ENCODE measurements at regions not wholly inside any gene's neighbourhood (a gene's known extent, or its start where the extent isn't known, plus 50 kb on each side); places are given as distances from the start of the nearest gene placed in this dataset.

DNA sequence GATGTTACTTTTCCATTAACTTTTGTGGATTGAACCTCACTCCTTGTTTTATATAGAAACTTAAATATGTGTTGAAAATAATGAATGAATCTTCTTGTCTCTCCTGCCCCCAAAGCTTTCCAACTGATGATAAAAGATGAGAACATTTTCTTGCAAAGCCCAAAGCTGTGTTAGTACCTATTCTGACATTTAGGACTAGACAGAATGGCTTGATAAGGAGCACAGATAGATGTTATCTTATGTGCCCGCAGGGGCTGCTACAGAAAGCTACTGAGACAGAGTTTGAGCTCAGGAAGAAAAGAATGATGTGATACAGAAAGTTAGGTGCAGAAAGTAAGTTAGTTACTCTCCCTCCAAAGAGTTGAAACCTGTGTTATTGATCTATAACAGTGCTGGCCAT lies 109.4 kb upstream of the ATP11B start:
- intact Hi-C loops (cut with micrococcal nuclease): loop anchor here (1.0 to 2.0 kb wide), 2 partner anchors 975 to 1357 kb away; no protein-coding TSS in a partner anchor
- Mint-ChIP-seq H3K4me1 (ENCODE audit: low read depth) (peaks cover 15% of the 10 kb centered on the region), H3K27me3 (peaks cover 65% of the 10 kb centered on the region), H3K9me3 (no peaks in the 10 kb centered on the region), H3K4me3 (no peak overlapping the region), H3K36me3 (ENCODE audit: low read depth) (no peaks in the 10 kb centered on the region), H3K27ac (no peak overlapping the region)

DNA sequence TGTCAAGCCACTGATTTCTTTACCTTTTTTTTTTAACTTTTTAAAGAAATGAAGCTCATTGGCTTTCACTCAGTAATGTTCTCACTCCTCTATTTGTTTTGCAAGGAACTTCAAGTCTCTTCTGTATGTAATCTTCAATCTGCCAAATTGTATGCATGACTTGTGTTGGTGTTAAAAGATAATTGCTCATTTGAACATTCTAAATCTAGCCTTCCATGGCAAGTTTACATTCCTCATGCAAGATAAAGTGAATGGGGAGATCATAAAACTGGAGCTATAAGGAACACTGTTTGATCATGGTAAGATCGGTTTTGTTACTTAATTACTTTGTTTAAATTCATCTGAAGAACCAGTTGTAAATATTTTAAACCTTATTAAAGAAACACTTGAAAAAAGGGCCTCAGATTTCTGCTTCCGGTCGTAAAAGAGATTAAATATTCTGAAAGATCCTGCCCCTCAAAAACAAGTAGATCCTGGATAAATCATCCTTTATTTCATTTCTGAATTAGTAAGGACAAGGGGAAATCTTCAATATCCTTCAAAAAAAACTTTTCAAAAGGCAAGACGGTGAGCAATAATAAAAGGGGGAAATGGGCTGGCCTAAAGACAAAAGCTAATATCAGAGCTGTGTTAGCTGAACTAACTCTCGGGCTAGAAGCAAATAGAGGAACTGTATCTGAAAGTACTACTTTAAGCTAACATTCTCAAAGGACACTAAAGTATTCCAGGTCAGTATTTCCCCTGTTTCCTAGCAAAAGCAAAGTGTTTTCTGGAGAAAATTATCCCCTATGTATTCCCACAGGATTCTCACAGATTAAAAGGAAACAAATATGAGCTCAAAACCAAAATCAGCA lies 107.0 kb upstream of the ATP11B start:
- Mint-ChIP-seq H3K4me3 (no peak overlapping the region), H3K27me3 (peaks cover 57% of the 10 kb centered on the region), H3K36me3 (ENCODE audit: low read depth) (no peaks in the 10 kb centered on the region), H3K4me1 (ENCODE audit: low read depth) (peaks cover 15% of the 10 kb centered on the region), H3K9me3 (no peaks in the 10 kb centered on the region), H3K27ac (no peak overlapping the region)
- intact Hi-C loops (cut with micrococcal nuclease): no loop called here

DNA sequence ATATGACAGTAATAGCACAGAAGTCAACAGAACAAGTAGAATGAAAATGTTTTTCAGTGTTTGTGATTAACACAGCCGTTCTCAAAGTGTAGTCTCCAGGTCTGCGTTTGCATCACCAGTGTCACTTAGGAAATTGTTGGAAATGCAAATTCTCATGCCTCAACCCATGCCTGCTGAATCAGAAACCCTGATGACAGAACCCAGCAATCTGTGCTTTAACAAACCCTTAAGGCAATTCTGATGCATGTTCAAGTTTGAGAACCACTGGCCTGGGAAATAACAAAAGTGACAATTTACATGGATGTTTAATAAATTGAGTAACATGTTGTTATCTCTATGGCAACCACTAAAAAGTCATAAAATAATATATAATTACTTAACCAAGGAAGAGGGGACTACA lies 103.1 kb upstream of the ATP11B start:
- peaks cover 27% of the 10 kb centered on the region for H3K27me3 Mint-ChIP-seq
- H3K36me3 Mint-ChIP-seq (ENCODE audit: low read depth): no peaks in the 10 kb centered on the region
- intact Hi-C loops (cut with micrococcal nuclease): no loop called here
- H3K4me1 Mint-ChIP-seq (ENCODE audit: low read depth): peaks cover 11% of the 10 kb centered on the region
- H3K9me3 Mint-ChIP-seq: no peaks in the 10 kb centered on the region
- no peak overlapping the region for H3K27ac Mint-ChIP-seq
- no peak overlapping the region for H3K4me3 Mint-ChIP-seq

DNA sequence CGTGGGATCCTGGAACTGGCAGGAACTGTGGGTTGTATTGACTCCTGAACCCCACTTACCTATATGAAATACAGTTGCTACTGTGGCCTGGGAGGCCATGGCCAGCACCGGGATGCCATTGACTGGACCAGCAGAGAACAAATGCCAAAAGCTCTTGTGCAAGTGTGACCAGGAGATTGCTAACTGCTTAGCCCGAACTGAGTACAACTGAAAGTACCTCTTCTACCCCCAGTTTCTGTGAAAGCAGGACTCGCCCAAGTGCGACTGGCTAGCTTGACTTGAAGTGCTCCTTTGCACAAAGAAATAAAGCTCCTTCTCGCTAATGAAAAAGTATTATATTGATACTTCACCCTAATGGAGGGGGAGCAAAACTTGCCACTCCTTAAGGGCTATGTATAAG lies 101.3 kb upstream of the ATP11B start:
- H3K27ac Mint-ChIP-seq: no peak overlapping the region
- H3K27me3 Mint-ChIP-seq: peaks cover 15% of the 10 kb centered on the region
- H3K4me1 Mint-ChIP-seq (ENCODE audit: low read depth): peaks cover 5% of the 10 kb centered on the region
- no peaks in the 10 kb centered on the region for H3K36me3 Mint-ChIP-seq (ENCODE audit: low read depth)
- no peak overlapping the region for H3K4me3 Mint-ChIP-seq
- no peaks in the 10 kb centered on the region for H3K9me3 Mint-ChIP-seq
- intact Hi-C loops (cut with micrococcal nuclease): no loop called here

DNA sequence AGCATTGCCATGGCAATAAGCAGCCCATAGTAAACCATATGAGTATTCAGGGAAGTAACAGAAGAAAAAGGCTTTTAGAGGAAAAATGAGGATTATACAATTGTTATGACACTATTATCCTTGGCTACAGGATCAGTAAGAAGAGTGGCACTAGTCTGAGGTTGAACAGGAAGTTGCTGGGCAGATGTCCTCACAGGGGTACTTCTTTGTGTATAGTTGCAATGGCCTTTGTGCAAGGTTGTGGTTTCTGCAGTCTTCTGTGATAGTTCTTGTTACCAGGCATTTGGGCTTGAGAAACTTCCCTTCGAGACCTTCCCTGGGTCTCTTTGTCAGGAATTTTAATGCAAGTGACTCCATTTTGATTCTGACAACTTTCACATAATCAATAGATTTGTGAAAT lies 100.6 kb upstream of the ATP11B start:
- intact Hi-C loops (cut with micrococcal nuclease): no loop called here
- Mint-ChIP-seq H3K4me1 (ENCODE audit: low read depth) (peaks cover 5% of the 10 kb centered on the region), H3K9me3 (no peaks in the 10 kb centered on the region), H3K27ac (no peak overlapping the region), H3K36me3 (ENCODE audit: low read depth) (no peaks in the 10 kb centered on the region), H3K27me3 (peaks cover 8% of the 10 kb centered on the region), H3K4me3 (no peak overlapping the region)

DNA sequence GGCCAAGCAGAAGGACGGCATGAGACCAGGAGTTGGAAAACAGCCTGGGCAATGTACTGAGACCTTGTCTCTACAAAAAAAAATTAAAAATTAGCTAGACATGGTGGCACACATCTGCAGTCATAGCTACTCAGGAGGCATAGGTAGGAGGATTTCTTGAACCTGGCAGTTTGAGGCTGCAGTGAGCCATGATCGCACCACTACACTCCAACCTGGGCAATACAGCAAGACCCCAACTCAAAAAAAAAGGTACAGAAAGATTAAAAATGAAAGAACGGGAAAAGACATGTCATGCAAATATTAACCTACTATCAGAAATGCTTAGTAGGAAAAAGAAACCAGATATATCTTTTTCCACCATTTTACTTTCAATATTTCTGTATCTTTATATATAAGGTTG lies 99.6 kb upstream of the ATP11B start:
- intact Hi-C loops (cut with micrococcal nuclease): no loop called here

DNA sequence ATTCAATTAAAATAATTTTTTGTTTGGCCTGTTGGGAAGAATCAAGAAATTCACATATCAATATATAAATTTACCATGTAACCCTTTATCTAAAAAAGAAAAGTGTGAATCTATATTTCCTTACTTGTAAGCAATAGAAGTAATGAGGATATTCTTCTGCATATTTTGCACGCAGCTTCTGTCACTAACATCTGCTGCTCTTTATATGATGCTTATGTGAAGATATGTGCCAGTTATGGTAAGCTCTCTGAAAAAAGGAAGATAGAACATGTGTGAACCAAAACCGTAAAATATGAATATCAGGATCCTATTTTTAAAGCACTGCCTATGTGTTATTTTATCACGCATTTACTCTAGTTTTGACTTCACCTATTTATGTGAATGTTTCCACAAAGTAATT lies 96.4 kb upstream of the ATP11B start:
- Mint-ChIP-seq H3K36me3 (ENCODE audit: low read depth) (no peaks in the 10 kb centered on the region), H3K9me3 (no peaks in the 10 kb centered on the region), H3K27me3 (peaks cover 1% of the 10 kb centered on the region), H3K4me1 (ENCODE audit: low read depth) (peaks cover 5% of the 10 kb centered on the region), H3K27ac (no peak overlapping the region), H3K4me3 (no peak overlapping the region)
- intact Hi-C loops (cut with micrococcal nuclease): no loop called here

More for the DNA sequence above, 99.6 kb upstream of the ATP11B start:
- peaks cover 5% of the 10 kb centered on the region for H3K4me1 Mint-ChIP-seq (ENCODE audit: low read depth)
- H3K36me3 Mint-ChIP-seq (ENCODE audit: low read depth): no peaks in the 10 kb centered on the region
- no peak overlapping the region for H3K4me3 Mint-ChIP-seq
- H3K27me3 Mint-ChIP-seq: peaks cover 4% of the 10 kb centered on the region
- no peak overlapping the region for H3K27ac Mint-ChIP-seq
- H3K9me3 Mint-ChIP-seq: no peaks in the 10 kb centered on the region

DNA sequence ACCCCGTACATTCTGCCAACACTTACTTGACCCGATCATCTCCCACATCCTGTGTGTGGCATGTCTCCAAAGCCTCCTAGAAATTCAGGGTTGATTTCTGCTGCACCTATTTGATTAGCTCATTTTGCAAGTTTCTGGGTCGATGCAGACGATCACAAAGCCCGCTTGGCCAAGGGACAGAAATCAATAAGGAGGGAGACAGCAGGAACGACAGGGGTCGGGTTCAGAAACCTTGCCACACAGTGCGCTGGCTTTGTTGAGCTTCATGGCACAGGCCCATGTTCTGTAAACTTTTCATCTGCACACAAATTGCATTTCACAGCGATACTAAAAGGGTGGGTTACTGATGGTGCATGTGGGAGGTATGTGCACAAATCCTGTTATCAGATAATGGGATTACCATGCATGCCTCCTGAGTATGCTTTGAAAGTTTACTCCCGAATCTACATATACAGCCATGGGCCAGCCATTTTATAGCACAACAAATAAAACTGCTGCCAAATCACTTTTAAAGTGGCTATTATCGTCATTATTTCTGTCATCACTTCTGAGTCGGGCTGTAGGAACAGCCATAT lies 95.9 kb upstream of the ATP11B start:
- Mint-ChIP-seq H3K4me3 (no peak overlapping the region), H3K27me3 (peaks cover 1% of the 10 kb centered on the region), H3K27ac (no peak overlapping the region), H3K9me3 (no peaks in the 10 kb centered on the region), H3K4me1 (ENCODE audit: low read depth) (peaks cover 4% of the 10 kb centered on the region), H3K36me3 (ENCODE audit: low read depth) (no peaks in the 10 kb centered on the region)
- intact Hi-C loops (cut with micrococcal nuclease): no loop called here

DNA sequence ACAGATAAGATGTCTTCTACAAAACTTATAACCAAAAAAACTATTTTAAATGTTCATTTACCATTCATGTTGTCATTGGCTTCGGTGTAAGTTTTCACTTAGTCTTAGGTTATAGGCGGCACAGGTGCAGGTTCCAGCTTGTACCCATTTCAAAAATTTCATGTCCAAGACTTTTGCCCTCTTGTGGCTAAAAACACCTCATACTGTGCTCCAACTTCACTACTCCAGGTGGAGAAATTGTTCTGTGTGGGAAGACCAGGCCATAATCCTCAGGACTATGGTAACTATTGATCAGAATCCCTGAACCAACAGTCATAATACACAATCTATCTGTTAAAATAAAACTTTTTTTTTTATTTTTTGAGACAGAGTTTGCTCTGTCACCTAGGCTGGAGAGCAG lies 95.2 kb upstream of the ATP11B start:
- intact Hi-C loops (cut with micrococcal nuclease): no loop called here
- Mint-ChIP-seq H3K4me3 (no peak overlapping the region), H3K36me3 (ENCODE audit: low read depth) (no peaks in the 10 kb centered on the region), H3K27ac (no peak overlapping the region), H3K9me3 (no peaks in the 10 kb centered on the region), H3K4me1 (ENCODE audit: low read depth) (no peaks in the 10 kb centered on the region), H3K27me3 (peaks cover 1% of the 10 kb centered on the region)

DNA sequence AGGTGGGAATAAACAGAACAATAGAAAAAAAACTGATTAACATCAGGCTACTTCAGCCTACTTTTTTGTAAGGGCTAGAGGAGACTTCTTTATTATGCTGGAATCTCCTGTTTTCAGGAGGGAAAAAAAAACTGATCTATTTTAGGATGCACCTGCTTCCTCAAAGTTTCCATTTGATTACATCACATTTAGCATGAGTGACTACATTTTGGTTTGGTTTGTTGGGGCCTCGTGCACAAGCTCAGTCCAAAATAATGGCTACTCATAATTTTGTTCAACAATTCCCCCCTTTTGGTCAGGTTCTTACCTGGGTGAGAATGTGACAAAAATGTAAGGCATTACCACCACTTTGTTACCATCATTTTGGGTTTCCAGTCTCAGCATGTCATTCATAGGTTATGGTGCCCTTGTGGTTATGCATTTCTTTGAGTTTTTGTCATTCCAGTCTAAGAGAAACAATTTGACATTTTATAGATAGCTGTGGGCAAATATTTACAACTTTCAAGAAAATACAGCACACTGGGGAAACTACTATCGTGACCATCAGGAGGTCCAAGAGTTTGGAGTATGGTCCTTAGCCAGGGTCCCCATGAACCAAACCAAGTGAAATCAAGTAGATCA lies 93.6 kb upstream of the ATP11B start:
- H3K36me3 Mint-ChIP-seq (ENCODE audit: low read depth): no peaks in the 10 kb centered on the region
- peaks cover 6% of the 10 kb centered on the region for H3K27me3 Mint-ChIP-seq
- H3K4me3 Mint-ChIP-seq: no peak overlapping the region
- H3K27ac Mint-ChIP-seq: no peak overlapping the region
- intact Hi-C loops (cut with micrococcal nuclease): no loop called here
- H3K4me1 Mint-ChIP-seq (ENCODE audit: low read depth): no peaks in the 10 kb centered on the region
- H3K9me3 Mint-ChIP-seq: no peaks in the 10 kb centered on the region

DNA sequence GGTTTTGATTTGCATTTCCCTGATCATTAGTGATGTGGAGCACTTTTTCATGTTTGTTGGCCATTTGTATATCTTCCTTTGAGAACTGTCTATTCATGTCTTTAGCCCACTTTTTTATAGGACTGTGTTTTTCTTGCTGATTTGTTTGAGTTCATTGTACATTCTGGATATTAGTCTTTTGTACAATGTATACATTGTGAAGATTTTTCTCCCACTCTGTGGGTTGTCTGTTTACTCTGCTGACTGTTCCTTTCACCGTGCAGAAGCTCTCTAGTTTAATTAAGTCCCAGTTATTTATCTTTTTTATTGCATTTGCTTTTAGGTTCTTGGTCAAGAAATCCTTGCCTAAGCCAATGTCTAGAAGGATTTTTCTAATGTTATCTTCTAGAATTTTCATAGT lies 91.1 kb upstream of the ATP11B start:
- peaks cover 4% of the 10 kb centered on the region for H3K27me3 Mint-ChIP-seq
- H3K4me3 Mint-ChIP-seq: no peak overlapping the region
- no peaks in the 10 kb centered on the region for H3K4me1 Mint-ChIP-seq (ENCODE audit: low read depth)
- intact Hi-C loops (cut with micrococcal nuclease): no loop called here
- H3K36me3 Mint-ChIP-seq (ENCODE audit: low read depth): no peaks in the 10 kb centered on the region
- H3K9me3 Mint-ChIP-seq: no peaks in the 10 kb centered on the region
- H3K27ac Mint-ChIP-seq: no peak overlapping the region

DNA sequence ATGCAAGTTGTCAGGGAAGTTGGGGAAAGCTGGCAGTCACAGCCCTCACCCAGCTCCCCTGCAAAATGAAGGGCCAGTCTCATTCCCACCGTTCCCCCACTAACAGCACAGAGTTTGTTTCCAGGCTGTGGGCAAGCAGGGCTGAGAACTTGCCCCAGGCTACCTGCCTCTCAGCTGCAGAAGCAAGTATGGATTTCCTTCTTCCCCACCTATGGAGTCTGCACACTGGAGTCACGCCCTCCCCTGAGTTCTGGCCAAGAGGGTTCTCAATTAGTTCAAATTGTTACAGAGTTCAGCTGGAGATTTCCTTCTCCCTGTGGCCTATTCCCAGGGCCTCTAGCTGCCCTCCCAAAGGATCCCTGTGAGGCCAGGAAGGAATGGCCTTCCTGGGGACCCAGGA lies 90.1 kb upstream of the ATP11B start:
- no peak overlapping the region for H3K4me3 Mint-ChIP-seq
- no peak overlapping the region for H3K27ac Mint-ChIP-seq
- no peaks in the 10 kb centered on the region for H3K36me3 Mint-ChIP-seq (ENCODE audit: low read depth)
- H3K4me1 Mint-ChIP-seq (ENCODE audit: low read depth): no peaks in the 10 kb centered on the region
- peaks cover 4% of the 10 kb centered on the region for H3K27me3 Mint-ChIP-seq
- intact Hi-C loops (cut with micrococcal nuclease): no loop called here
- no peaks in the 10 kb centered on the region for H3K9me3 Mint-ChIP-seq

DNA sequence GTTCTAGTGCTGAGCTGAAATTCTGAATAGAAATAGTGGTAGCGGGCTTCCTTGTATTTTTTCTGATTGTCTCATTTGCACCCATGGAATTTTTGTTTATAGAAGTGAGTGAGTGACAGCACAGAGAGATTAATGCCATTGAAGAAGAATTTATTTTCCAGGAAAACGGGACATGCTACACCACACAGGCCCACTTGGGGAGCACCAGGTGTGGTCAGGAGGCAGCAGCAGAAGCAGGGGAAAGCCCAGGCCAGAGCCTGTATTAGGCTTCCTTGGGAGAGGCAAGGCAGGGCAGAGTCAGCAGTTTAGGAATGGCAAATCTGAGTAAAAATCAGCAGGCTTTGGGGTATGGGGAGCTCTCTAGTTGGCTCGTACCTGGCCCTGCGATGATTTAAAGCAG lies 88.4 kb upstream of the ATP11B start:
- H3K4me1 Mint-ChIP-seq (ENCODE audit: low read depth): no peaks in the 10 kb centered on the region
- no peaks in the 10 kb centered on the region for H3K36me3 Mint-ChIP-seq (ENCODE audit: low read depth)
- H3K4me3 Mint-ChIP-seq: no peak overlapping the region
- H3K9me3 Mint-ChIP-seq: no peaks in the 10 kb centered on the region
- H3K27ac Mint-ChIP-seq: no peak overlapping the region
- H3K27me3 Mint-ChIP-seq: peaks cover 4% of the 10 kb centered on the region
- intact Hi-C loops (cut with micrococcal nuclease): no loop called here

DNA sequence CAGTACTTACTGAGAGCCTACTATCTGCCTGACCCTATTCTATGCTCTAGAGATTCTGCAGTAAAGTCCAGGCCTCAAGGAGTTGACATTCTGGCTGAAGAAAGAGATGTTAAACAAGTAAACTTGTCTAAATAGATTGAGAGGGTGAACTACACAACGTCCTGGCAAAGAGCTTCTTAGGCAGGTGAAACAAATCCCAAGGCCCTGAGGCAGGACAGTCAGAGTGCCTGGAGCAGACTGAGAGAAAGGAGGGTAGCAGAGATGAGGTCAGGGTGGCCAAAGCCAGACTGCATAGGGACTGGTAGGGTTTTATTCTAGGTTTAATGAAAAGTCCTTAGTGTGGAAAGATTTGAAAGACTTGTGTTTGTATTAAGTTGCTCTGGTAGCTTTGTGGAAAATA lies 84.5 kb upstream of the ATP11B start:
- Mint-ChIP-seq H3K9me3 (no peaks in the 10 kb centered on the region), H3K27me3 (peaks cover under 1% of the 10 kb centered on the region)
- intact Hi-C loops (cut with micrococcal nuclease): no loop called here

More for the DNA sequence above, 84.5 kb upstream of the ATP11B start:
- Mint-ChIP-seq H3K4me3 (no peak overlapping the region), H3K4me1 (ENCODE audit: low read depth) (peaks cover 13% of the 10 kb centered on the region), H3K27ac (no peak overlapping the region), H3K36me3 (ENCODE audit: low read depth) (no peaks in the 10 kb centered on the region)
